OCI-LY3 (cell line): ENCODE measurements at regions not wholly inside any gene's neighbourhood (a gene's known extent, or its start where the extent isn't known, plus 50 kb on each side); places are given as distances from the start of the nearest gene placed in this dataset.

Experiments
- CTCF ChIP-seq: fragments of 200-600, 300-600 bp; sonication (generic); IDR thresholded peaks from 2 replicates; pipeline ENCODE4 v1.5.1; 2014; ENCODE audit warnings: antibody characterized with exemption, low read length, low read depth
- EZH2phosphoT487 ChIP-seq: fragments of 200-600 bp; shearing (Covaris generic); IDR thresholded peaks from 2 replicates; pipeline ENCODE4 v1.6.1; 2018; ENCODE audit warnings: antibody characterized with exemption, mixed run types, low read depth

DNA sequence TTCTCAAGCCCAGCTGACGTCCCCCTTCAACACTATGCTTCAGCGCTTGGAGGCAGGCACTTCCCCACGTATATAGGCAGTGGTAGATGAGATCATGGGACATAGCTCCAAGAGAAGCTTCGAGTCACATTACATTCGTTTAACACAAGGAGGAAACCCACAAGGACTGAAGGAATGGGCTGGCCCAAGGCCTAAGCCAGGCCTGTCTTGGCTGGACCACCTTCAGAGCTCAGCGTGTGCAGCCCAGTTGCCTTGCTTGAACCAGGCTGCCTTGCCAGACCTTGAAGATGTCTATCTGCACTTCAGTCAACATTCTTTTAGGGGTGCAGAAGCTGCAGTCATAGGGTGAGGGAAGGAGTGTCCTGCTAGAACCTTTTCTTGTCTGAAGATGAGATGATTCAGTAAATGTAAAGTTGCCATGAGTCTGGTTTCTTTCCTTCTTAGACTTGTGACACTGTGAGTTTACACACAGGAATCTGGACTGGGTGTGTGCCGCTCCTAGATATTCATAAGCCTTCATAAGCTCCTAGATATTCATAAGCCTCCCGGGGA lies 144.1 kb upstream of the RBPJ start:
- TF ChIP-seq CTCF: no peak
- TF ChIP-seq EZH2phosphoT487: no peak
